ENCODE measurements at regions not wholly inside any gene's neighbourhood (a gene's known extent, or its start where the extent isn't known, plus 50 kb on each side); places are given as distances from the start of the nearest gene placed in this dataset.

DNA sequence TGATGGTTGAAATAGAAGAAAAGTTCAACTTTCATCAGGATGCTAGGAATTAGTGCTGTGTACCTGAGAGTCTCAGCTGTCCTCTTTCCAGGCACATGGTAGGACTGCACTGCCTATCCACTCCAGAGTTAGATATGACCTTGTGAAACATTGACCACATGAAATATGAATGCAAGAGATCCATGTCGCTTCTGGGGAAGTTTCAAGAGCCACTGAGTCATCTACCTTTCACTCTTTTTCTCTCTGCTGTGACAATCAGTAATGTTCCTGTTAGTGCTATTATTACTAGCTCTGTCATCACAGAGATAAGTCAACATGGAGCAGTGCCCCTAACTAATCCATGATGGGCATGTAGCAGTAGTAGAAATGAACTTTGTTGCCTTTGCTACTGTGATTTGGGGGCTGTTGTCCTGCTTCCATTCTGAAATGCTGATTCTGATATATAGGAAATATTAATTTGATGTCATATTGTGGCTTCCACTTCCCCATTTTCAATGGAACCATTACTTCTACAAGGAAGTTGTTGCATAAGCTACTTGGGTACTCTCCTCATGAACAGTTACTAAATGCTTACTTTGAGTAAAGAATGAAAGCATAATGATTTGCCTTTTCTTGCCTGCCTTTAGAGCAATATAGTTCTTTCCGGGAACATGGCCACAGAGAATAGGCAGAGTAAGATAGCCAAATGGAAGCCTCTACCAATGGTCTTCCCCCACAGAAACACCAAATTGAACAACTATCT lies 192.8 kb upstream of the ZNF521 start:
- H3K27ac ChIP-seq = no peak overlapping the region
- H3K4me1 ChIP-seq = no peaks in the 10 kb centered on the region
- intact Hi-C loops (cut with DNase I) = no loop called here
- no peak overlapping the region for H3K4me3 ChIP-seq
- TF ChIP-seq, protein P1, sequence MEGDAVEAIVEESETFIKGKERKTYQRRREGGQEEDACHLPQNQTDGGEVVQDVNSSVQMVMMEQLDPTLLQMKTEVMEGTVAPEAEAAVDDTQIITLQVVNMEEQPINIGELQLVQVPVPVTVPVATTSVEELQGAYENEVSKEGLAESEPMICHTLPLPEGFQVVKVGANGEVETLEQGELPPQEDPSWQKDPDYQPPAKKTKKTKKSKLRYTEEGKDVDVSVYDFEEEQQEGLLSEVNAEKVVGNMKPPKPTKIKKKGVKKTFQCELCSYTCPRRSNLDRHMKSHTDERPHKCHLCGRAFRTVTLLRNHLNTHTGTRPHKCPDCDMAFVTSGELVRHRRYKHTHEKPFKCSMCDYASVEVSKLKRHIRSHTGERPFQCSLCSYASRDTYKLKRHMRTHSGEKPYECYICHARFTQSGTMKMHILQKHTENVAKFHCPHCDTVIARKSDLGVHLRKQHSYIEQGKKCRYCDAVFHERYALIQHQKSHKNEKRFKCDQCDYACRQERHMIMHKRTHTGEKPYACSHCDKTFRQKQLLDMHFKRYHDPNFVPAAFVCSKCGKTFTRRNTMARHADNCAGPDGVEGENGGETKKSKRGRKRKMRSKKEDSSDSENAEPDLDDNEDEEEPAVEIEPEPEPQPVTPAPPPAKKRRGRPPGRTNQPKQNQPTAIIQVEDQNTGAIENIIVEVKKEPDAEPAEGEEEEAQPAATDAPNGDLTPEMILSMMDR (IDR thresholded peaks at IDR 0.05) = no peak
- H3K36me3 ChIP-seq = no peaks in the 10 kb centered on the region
- ATAC-seq = peak; percentile 48
- no peaks in the 10 kb centered on the region for H3K9me3 ChIP-seq
- H3K27me3 ChIP-seq = no peaks in the 10 kb centered on the region
- DNase-seq = no peak

DNA sequence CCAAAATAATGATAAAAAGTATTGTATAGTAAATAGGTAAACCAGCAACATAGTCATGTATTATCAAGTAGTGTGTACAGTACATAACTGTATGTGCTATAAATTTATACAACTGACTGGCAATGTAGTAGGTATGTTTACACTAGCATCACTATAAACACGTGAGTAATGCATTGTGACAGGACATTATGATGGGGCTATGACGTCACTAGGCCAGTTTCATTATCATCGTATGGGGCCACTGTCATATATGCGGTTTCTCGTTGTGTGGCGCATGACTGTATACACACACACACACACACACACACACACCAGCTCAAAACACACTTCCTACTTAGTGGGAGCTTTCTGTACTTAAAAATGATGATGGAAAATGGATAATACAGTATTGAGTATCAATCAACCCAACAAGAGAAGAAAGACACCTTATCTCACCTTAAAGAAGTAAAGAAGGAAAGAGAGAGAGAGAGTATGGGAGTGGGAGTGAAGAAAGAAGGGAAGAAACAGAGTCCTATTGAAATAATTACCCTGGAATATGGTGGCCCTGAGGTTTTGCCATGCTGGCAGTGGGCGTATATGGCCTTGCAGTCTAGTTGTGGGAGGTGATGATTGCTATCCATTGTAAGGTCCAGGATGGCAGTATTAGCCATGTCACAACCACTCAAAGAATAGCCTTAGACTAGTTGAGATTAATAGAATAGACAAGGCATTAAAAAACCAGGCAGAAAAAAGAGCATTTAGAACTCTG lies 186.4 kb upstream of the ZNF521 start:
- H3K4me3 ChIP-seq = no peak overlapping the region
- H3K4me1 ChIP-seq = no peaks in the 10 kb centered on the region
- TF ChIP-seq, protein P1 (IDR thresholded peaks at IDR 0.05) = no peak
- H3K27ac ChIP-seq = no peak overlapping the region
- H3K9me3 ChIP-seq = no peaks in the 10 kb centered on the region
- intact Hi-C loops (cut with DNase I) = no loop called here
- ATAC-seq = no peak
- no peaks in the 10 kb centered on the region for H3K36me3 ChIP-seq
- no peak for DNase-seq
- no peaks in the 10 kb centered on the region for H3K27me3 ChIP-seq

DNA sequence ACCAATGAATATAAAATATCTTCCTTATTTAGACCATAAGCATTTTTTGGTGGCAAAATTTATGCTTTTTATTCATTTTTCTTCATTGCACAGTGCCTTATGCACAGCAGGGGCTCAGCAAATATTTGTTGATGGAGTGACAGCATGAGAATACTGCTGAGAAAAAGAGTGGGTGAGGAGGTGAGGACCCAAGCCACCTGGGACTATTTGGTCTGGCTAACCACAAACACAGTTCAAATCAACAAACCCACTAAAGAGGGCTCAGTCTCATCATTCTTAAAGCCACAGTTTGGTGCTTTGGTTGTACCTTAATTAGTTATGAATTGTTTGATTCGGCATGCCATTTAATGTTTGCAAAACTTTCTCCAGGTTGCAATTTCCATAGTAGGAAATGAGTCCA lies 183.5 kb upstream of the ZNF521 start:
- intact Hi-C loops (cut with DNase I) = no loop called here

DNA sequence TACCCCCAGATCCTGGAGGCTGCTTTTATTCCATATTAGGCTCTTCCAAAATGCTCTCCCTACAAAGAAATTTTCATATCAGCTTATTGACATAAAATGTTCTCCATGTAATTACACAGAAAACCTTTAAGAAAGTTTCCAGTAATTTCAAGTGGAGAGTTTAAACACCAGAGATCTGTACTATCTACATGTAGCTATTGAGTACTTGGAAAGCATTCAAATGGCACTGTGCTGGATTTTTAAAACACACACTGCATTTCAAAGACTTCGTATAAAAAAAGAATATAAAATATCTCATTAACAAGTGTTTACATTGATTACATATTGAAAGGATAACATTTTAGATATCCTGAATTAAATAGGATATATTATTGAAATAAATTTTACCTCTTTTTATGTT lies 182.4 kb upstream of the ZNF521 start:
- no peaks in the 10 kb centered on the region for H3K27me3 ChIP-seq
- H3K4me1 ChIP-seq = no peaks in the 10 kb centered on the region
- H3K9me3 ChIP-seq = no peaks in the 10 kb centered on the region
- intact Hi-C loops (cut with DNase I) = no loop called here
- no peak for DNase-seq
- no peak overlapping the region for H3K4me3 ChIP-seq
- H3K36me3 ChIP-seq = no peaks in the 10 kb centered on the region
- TF ChIP-seq, protein P1 (IDR thresholded peaks at IDR 0.05) = no peak
- ATAC-seq = no peak
- H3K27ac ChIP-seq = no peak overlapping the region

More for the DNA sequence above, 183.5 kb upstream of the ZNF521 start:
- no peaks in the 10 kb centered on the region for H3K9me3 ChIP-seq
- no peak for ATAC-seq
- no peak for DNase-seq
- no peak overlapping the region for H3K4me3 ChIP-seq
- H3K27ac ChIP-seq = no peak overlapping the region
- no peaks in the 10 kb centered on the region for H3K36me3 ChIP-seq
- no peaks in the 10 kb centered on the region for H3K4me1 ChIP-seq
- TF ChIP-seq, protein P1 (IDR thresholded peaks at IDR 0.05) = no peak
- H3K27me3 ChIP-seq = no peaks in the 10 kb centered on the region

DNA sequence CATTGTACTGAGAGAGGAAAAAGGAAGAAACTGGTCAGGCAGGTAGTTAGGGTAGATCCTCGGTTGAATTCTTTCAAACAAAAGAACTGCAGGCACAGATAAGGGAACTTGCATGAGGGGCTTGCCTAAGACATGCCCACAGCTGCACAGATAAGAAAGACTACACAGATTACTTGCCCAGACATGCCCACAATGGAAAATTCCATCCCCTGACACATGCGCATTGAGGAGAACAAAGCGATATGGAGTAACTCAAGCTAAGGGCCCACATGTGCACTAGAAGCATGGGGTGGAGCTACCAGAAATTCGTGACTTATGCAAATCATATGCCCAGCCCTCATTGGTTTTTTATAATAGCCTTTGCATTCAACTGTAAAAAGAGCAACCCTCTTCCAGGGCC lies 181.3 kb upstream of the ZNF521 start:
- intact Hi-C loops (cut with DNase I) = no loop called here
- Histone ChIP-seq H3K27ac (no peak overlapping the region), H3K27me3 (no peaks in the 10 kb centered on the region), H3K36me3 (no peaks in the 10 kb centered on the region), H3K9me3 (no peaks in the 10 kb centered on the region), H3K4me3 (no peak overlapping the region), H3K4me1 (no peaks in the 10 kb centered on the region)
- ATAC-seq (no peak), DNase-seq (no peak)
- TF ChIP-seq, protein P1 (IDR thresholded peaks at IDR 0.05) = no peak

Measured in upper lobe of right lung (tissue), 1 donor.